ENCODE measurements at regions not wholly inside any gene's neighbourhood (a gene's known extent, or its start where the extent isn't known, plus 50 kb on each side); places are given as distances from the start of the nearest gene placed in this dataset.
"Not testable (repeated sequence)": the region's sequence is repeated elsewhere in the genome, so short reads cannot be mapped to it uniquely, and the experiment has no call there.

GRCh38 chr6:23665911-23666310, 460.1 kb upstream of the NRSN1 start:
- not testable (repeated sequence) for TF ChIP-seq CTCF, POLR2A (IDR thresholded peaks at IDR 0.05)

All from thyroid gland (tissue), 4 donors.